ENCODE measurements at regions not wholly inside any gene's neighbourhood (a gene's known extent, or its start where the extent isn't known, plus 50 kb on each side); places are given as distances from the start of the nearest gene placed in this dataset.

DNA sequence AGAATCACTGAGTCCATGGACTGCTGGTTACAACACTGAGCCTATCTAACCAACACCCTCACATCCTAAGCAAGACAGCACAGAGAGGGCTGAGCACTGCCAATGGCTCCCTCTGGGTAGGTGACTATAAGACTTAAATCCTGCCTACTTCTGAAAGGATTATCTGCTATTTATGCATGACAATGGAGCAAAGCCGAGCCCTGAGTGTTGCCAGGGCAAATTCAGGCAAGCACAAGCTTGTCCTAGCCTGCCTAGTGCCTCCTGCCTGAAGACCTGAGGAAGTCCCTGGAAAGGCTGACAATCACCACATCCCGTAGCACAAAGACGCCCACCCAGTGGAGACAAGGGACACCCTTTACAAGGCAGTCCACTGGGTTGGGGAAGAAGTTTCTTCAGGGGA, 129.7 kb downstream of the OSR1 start:
- Histone ChIP-seq H3K27me3 (ENCODE audit: control insufficient read depth, low read length) (no peaks in the 10 kb centered on the region), H4K20me1 (ENCODE audit: control insufficient read depth, insufficient read depth, low read depth, low read length) (no peaks in the 10 kb centered on the region), H3K4me2 (ENCODE audit: low read length) (no peak overlapping the region), H3K9me2 (replicated peaks; ENCODE audit: control insufficient read depth, low read length) (no peaks in the 10 kb centered on the region), H3K27ac (ENCODE audit: low read depth, low read length) (no peak overlapping the region), H3K4me3 (ENCODE audit: low read length) (no peak overlapping the region), H3K4me1 (ENCODE audit: control insufficient read depth, low read length) (no peaks in the 10 kb centered on the region), H3K9me3 (ENCODE audit: control insufficient read depth, insufficient read depth, low read length) (no peaks in the 10 kb centered on the region), H3K79me2 (ENCODE audit: control insufficient read depth, low read length) (no peaks in the 10 kb centered on the region), H3F3A (ENCODE audit: control insufficient read depth, insufficient read depth) (no peaks in the 10 kb centered on the region), H3K36me3 (ENCODE audit: control insufficient read depth, low read length) (no peaks in the 10 kb centered on the region)
- TF ChIP-seq CTCF (IDR thresholded peaks at IDR 0.05; ENCODE audit: low read depth, low read length, poor library complexity, severe bottlenecking), result no peak
- TF ChIP-seq EZH2phosphoT487 (IDR thresholded peaks at IDR 0.05; ENCODE audit: borderline replicate concordance, low read length), result no peak

DNA sequence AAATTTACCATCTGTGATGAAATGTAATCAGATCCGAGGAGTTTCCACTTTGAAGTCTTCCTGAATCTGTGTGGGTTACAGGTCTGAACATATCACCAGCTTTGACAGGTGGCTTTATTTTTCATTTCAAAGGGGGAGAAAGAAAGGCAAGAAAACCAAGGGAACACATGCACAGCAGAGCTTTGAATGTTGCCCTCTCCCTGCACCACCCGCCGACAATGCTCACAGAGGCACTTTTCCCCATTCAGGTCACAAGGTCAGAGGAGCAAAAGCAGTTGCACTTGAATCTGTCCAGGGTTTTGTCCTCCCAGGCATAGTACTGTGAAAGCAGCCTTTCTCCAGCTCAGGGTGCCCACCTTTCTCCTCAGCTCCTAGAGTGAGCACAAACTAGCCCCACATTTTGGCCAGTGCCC, 130.2 kb downstream of the OSR1 start:
- Histone ChIP-seq H3K9me3 (ENCODE audit: control insufficient read depth, insufficient read depth, low read length) (no peaks in the 10 kb centered on the region), H4K20me1 (ENCODE audit: control insufficient read depth, insufficient read depth, low read depth, low read length) (no peaks in the 10 kb centered on the region), H3K4me1 (ENCODE audit: control insufficient read depth, low read length) (no peaks in the 10 kb centered on the region), H3F3A (ENCODE audit: control insufficient read depth, insufficient read depth) (no peaks in the 10 kb centered on the region), H3K27me3 (ENCODE audit: control insufficient read depth, low read length) (no peaks in the 10 kb centered on the region), H3K79me2 (ENCODE audit: control insufficient read depth, low read length) (no peaks in the 10 kb centered on the region), H3K36me3 (ENCODE audit: control insufficient read depth, low read length) (no peaks in the 10 kb centered on the region), H3K9me2 (replicated peaks; ENCODE audit: control insufficient read depth, low read length) (no peaks in the 10 kb centered on the region), H3K4me3 (ENCODE audit: low read length) (no peak overlapping the region), H3K27ac (ENCODE audit: low read depth, low read length) (no peak overlapping the region), H3K4me2 (ENCODE audit: low read length) (no peak overlapping the region)
- TF ChIP-seq CTCF (IDR thresholded peaks at IDR 0.05; ENCODE audit: low read depth, low read length, poor library complexity, severe bottlenecking) (no peak), EZH2phosphoT487 (IDR thresholded peaks at IDR 0.05; ENCODE audit: borderline replicate concordance, low read length) (no peak)

GRCh38 chr2:19226871-19227270, 131.6 kb downstream of the OSR1 start:
- no peaks in the 10 kb centered on the region for H3K79me2 ChIP-seq (ENCODE audit: control insufficient read depth, low read length)
- no peaks in the 10 kb centered on the region for H3F3A ChIP-seq (ENCODE audit: control insufficient read depth, insufficient read depth)
- H3K9me2 ChIP-seq (replicated peaks; ENCODE audit: control insufficient read depth, low read length), result no peaks in the 10 kb centered on the region
- H3K36me3 ChIP-seq (ENCODE audit: control insufficient read depth, low read length), result no peaks in the 10 kb centered on the region
- no peaks in the 10 kb centered on the region for H4K20me1 ChIP-seq (ENCODE audit: control insufficient read depth, insufficient read depth, low read depth, low read length)
- TF ChIP-seq CTCF (IDR thresholded peaks at IDR 0.05; ENCODE audit: low read depth, low read length, poor library complexity, severe bottlenecking), result no peak
- TF ChIP-seq EZH2phosphoT487 (IDR thresholded peaks at IDR 0.05; ENCODE audit: borderline replicate concordance, low read length), result no peak
- H3K27ac ChIP-seq (ENCODE audit: low read depth, low read length), result no peak overlapping the region
- H3K9me3 ChIP-seq (ENCODE audit: control insufficient read depth, insufficient read depth, low read length), result no peaks in the 10 kb centered on the region
- no peaks in the 10 kb centered on the region for H3K4me1 ChIP-seq (ENCODE audit: control insufficient read depth, low read length)
- H3K4me3 ChIP-seq (ENCODE audit: low read length), result no peak overlapping the region
- H3K27me3 ChIP-seq (ENCODE audit: control insufficient read depth, low read length), result no peaks in the 10 kb centered on the region
- no peak overlapping the region for H3K4me2 ChIP-seq (ENCODE audit: low read length)

DNA sequence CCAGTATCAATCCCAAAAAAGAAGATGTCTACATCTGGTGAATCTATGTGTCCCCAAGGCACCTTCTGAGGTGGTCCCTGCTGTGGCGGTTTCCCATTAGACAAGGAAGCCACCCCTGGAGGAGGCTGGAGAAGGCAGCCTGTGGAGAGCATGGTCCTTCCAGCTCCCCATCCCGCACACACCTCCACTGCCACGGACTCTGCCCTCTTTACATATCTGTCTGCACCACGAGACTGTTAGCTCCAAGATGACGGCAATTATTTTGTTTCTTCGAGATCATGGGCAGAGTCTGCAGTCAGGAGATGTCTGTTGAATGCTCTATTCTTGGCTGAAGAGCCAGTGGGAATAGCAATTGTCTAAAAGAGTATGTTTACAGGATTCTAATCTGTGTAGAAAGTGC, 132.0 kb downstream of the OSR1 start:
- TF ChIP-seq CTCF (IDR thresholded peaks at IDR 0.05; ENCODE audit: low read depth, low read length, poor library complexity, severe bottlenecking) (no peak), EZH2phosphoT487 (IDR thresholded peaks at IDR 0.05; ENCODE audit: borderline replicate concordance, low read length) (no peak)
- Histone ChIP-seq H4K20me1 (ENCODE audit: control insufficient read depth, insufficient read depth, low read depth, low read length) (no peaks in the 10 kb centered on the region), H3K27me3 (ENCODE audit: control insufficient read depth, low read length) (no peaks in the 10 kb centered on the region), H3K4me3 (ENCODE audit: low read length) (no peak overlapping the region), H3K79me2 (ENCODE audit: control insufficient read depth, low read length) (no peaks in the 10 kb centered on the region), H3K9me3 (ENCODE audit: control insufficient read depth, insufficient read depth, low read length) (no peaks in the 10 kb centered on the region), H3K27ac (ENCODE audit: low read depth, low read length) (no peak overlapping the region), H3K4me2 (ENCODE audit: low read length) (no peak overlapping the region), H3K36me3 (ENCODE audit: control insufficient read depth, low read length) (no peaks in the 10 kb centered on the region), H3K9me2 (replicated peaks; ENCODE audit: control insufficient read depth, low read length) (no peaks in the 10 kb centered on the region), H3K4me1 (ENCODE audit: control insufficient read depth, low read length) (no peaks in the 10 kb centered on the region), H3F3A (ENCODE audit: control insufficient read depth, insufficient read depth) (no peaks in the 10 kb centered on the region)

All from DOHH2 (cell line).